WERI-Rb-1 (cell line): ENCODE measurements at regions not wholly inside any gene's neighbourhood (a gene's known extent, or its start where the extent isn't known, plus 50 kb on each side); places are given as distances from the start of the nearest gene placed in this dataset.

Experiments used
- DNase-seq: peaks from one replicate; pipeline ENCODE4 v3.0.0-alpha.2; 2020
- H3K27ac ChIP-seq: fragments of 250-450 bp; sonication (Bioruptor Pico); 2 replicates; pipeline ENCODE4 v1.5.1; 2020; ENCODE audit warnings: mild to moderate bottlenecking, moderate library complexity
- H3K27me3 ChIP-seq: fragments of 250-450 bp; sonication (Bioruptor Pico); 2 replicates; pipeline ENCODE4 v1.5.1; 2021; ENCODE audit warnings: mild to moderate bottlenecking, low read depth, moderate library complexity; ENCODE audit not compliant: insufficient read depth, severe bottlenecking
- H3K36me3 ChIP-seq: fragments of 250-450 bp; sonication (Bioruptor Pico); 2 replicates; pipeline ENCODE4 v1.5.1; 2020; ENCODE audit warnings: mild to moderate bottlenecking, moderate library complexity
- H3K4me3 ChIP-seq: 2 replicates; pipeline ENCODE4 v1.5.1; 2011; ENCODE audit warnings: low read depth, mild to moderate bottlenecking, control low read depth, low read length
- H3K9me3 ChIP-seq: fragments of 250-450 bp; sonication (Bioruptor Pico); 2 replicates; pipeline ENCODE4 v1.5.1; 2021; ENCODE audit warnings: mild to moderate bottlenecking, moderate library complexity; ENCODE audit not compliant: severe bottlenecking
- TF ChIP-seq, protein P1 (sequence below): IDR thresholded peaks from 2 replicates; pipeline ENCODE4 v1.5.1; 2011; ENCODE audit warnings: low read depth, mild to moderate bottlenecking, control low read depth, inconsistent platforms, low read length

DNA sequence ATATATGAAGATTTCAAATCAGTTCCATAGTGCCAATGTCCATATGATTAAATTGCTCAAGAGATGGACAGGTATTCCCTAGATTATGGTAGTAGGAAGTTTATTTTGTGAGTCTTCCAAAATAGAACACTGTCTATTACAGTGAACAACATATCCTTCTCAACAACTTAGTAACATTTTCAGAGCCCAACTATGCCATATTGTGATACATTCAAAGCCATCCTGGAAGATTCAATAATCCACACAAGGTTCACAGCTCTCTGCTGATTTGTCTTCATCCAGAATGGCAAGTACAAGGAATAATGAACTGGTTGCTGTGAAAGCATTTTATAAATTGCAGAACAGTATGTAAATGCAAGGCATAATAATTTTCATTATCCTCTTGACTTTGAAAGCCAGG lies 213.9 kb downstream of the CHRM2 start:
- no peaks in the 10 kb centered on the region for H3K9me3 ChIP-seq
- peaks cover 2% of the 10 kb centered on the region for H3K27me3 ChIP-seq
- no peak for DNase-seq
- no peak overlapping the region for H3K27ac ChIP-seq
- H3K36me3 ChIP-seq: no peaks in the 10 kb centered on the region
- TF ChIP-seq, protein P1, sequence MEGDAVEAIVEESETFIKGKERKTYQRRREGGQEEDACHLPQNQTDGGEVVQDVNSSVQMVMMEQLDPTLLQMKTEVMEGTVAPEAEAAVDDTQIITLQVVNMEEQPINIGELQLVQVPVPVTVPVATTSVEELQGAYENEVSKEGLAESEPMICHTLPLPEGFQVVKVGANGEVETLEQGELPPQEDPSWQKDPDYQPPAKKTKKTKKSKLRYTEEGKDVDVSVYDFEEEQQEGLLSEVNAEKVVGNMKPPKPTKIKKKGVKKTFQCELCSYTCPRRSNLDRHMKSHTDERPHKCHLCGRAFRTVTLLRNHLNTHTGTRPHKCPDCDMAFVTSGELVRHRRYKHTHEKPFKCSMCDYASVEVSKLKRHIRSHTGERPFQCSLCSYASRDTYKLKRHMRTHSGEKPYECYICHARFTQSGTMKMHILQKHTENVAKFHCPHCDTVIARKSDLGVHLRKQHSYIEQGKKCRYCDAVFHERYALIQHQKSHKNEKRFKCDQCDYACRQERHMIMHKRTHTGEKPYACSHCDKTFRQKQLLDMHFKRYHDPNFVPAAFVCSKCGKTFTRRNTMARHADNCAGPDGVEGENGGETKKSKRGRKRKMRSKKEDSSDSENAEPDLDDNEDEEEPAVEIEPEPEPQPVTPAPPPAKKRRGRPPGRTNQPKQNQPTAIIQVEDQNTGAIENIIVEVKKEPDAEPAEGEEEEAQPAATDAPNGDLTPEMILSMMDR: no peak
- no peak overlapping the region for H3K4me3 ChIP-seq

GRCh38 chr7:137081321-137082093 lies 213.1 kb downstream of the CHRM2 start:
- Histone ChIP-seq H3K36me3 (no peaks in the 10 kb centered on the region), H3K9me3 (no peaks in the 10 kb centered on the region), H3K27ac (no peak overlapping the region), H3K4me3 (no peak overlapping the region), H3K27me3 (peaks cover 2% of the 10 kb centered on the region)
- TF ChIP-seq, protein P1: no peak
- DNase-seq: peak; percentile 34

DNA sequence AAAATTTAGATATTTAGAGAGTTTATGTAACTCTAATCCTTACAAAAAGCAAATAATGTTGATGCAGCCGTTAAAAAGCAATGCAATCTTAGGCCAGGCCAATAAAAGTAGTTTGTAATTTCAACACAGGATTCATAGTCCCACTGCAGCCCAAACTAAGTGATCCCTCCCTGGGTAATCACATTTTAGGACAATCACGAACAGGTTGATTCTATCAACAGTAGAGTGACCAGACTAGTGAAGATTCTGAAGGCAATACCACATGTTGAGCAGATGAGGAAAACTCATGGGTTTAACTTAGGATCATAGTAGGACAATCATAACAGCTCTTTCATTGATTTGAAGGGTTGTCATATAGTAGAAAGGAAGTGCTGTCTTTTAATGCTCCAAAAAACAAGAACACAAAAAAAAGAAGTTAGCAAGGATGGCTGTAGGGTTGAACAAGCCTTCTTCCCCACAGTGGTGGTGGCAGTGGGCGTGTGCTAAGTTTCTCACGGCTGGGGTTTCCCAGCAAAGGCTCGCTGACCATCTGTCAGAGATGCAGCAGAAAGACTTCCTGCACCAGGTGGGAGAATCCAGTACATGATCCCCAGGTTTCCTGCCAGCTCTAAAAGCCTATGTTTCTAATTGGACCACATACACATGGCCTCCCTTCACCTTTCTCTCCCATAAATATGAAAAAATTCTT lies 212.2 kb downstream of the CHRM2 start:
- H3K27me3 ChIP-seq: peaks cover 2% of the 10 kb centered on the region
- no peak overlapping the region for H3K4me3 ChIP-seq
- H3K36me3 ChIP-seq: no peaks in the 10 kb centered on the region
- peak; percentile 29 for DNase-seq
- H3K27ac ChIP-seq: no peak overlapping the region
- TF ChIP-seq, protein P1: no peak
- no peaks in the 10 kb centered on the region for H3K9me3 ChIP-seq

GRCh38 chr7:137078781-137079180 lies 210.3 kb downstream of the CHRM2 start:
- no peak overlapping the region for H3K4me3 ChIP-seq
- TF ChIP-seq, protein P1: no peak
- no peak for DNase-seq
- no peaks in the 10 kb centered on the region for H3K36me3 ChIP-seq
- no peaks in the 10 kb centered on the region for H3K9me3 ChIP-seq
- no peak overlapping the region for H3K27ac ChIP-seq
- H3K27me3 ChIP-seq: peaks cover 2% of the 10 kb centered on the region

GRCh38 chr7:137074391-137075030 lies 206.1 kb downstream of the CHRM2 start:
- no peak overlapping the region for H3K4me3 ChIP-seq
- TF ChIP-seq, protein P1: no peak
- H3K27ac ChIP-seq: no peak overlapping the region
- no peak for DNase-seq
- H3K27me3 ChIP-seq: no peaks in the 10 kb centered on the region
- no peaks in the 10 kb centered on the region for H3K36me3 ChIP-seq
- H3K9me3 ChIP-seq: no peaks in the 10 kb centered on the region
